HFFc6 (cell line): ENCODE measurements at regions not wholly inside any gene's neighbourhood (a gene's known extent, or its start where the extent isn't known, plus 50 kb on each side); places are given as distances from the start of the nearest gene placed in this dataset.

Experiments
- DNase-seq: peaks from one replicate; pipeline ENCODE4 v3.0.0-alpha.2; 2018
- H3K27ac Mint-ChIP-seq: 2 replicates; pipeline ENCODE4 v1.8.0; 2020; ENCODE audit warnings: mild to moderate bottlenecking, mixed read lengths
- H3K27me3 Mint-ChIP-seq: 2 replicates; pipeline ENCODE4 v1.8.0; 2021; ENCODE audit warnings: mild to moderate bottlenecking, moderate library complexity, mixed read lengths; ENCODE audit not compliant: insufficient read depth
- H3K36me3 Mint-ChIP-seq: 2 replicates; pipeline ENCODE4 v1.8.0; 2021; ENCODE audit warnings: low read depth, mixed read lengths
- H3K4me1 Mint-ChIP-seq: 2 replicates; pipeline ENCODE4 v1.8.0; 2020; ENCODE audit warnings: low read depth, mixed read lengths
- H3K4me3 Mint-ChIP-seq: 2 replicates; pipeline ENCODE4 v1.8.0; 2020; ENCODE audit warnings: mild to moderate bottlenecking, moderate library complexity, mixed read lengths
- H3K9me3 Mint-ChIP-seq: 2 replicates; pipeline ENCODE4 v1.8.0; 2020; ENCODE audit warnings: mild to moderate bottlenecking, mixed read lengths
- CTCF ChIP-seq: fragments of 200-600 bp; sonication (generic); IDR thresholded peaks from 2 replicates; pipeline ENCODE4 v1.5.0; 2021; ENCODE audit warnings: antibody characterized with exemption, mild to moderate bottlenecking

GRCh38 chr3:16067837-16068471 lies 106.5 kb upstream of the GALNT15 start:
- H3K36me3 Mint-ChIP-seq, result peaks cover 2% of the 10 kb centered on the region
- TF ChIP-seq CTCF, result peak; percentile 56
- no peaks in the 10 kb centered on the region for H3K9me3 Mint-ChIP-seq
- peak overlapping the region; percentile 100 for H3K27ac Mint-ChIP-seq
- H3K27me3 Mint-ChIP-seq, result no peaks in the 10 kb centered on the region; the same call in 1 of the 2 replicates
- peaks cover 95% of the 10 kb centered on the region for H3K4me1 Mint-ChIP-seq
- H3K4me3 Mint-ChIP-seq, result peak overlapping the region; percentile 84
- DNase-seq, result peak; percentile 97

- TF ChIP-seq CTCF, result no peak
Observed at GRCh38 chr3:16069149-16069922, 105.1 kb upstream of the GALNT15 start.

GRCh38 chr3:16070707-16071106 lies 103.8 kb upstream of the GALNT15 start:
- no peak for TF ChIP-seq CTCF
- no peak for DNase-seq
- Mint-ChIP-seq H3K36me3 (no peaks in the 10 kb centered on the region; the same call in 1 of the 2 replicates), H3K9me3 (no peaks in the 10 kb centered on the region), H3K27me3 (no peaks in the 10 kb centered on the region; the same call in 1 of the 2 replicates), H3K27ac (no peak overlapping the region), H3K4me3 (no peak overlapping the region), H3K4me1 (peaks cover 97% of the 10 kb centered on the region)

More at GRCh38 chr3:16069149-16069922, 105.1 kb upstream of the GALNT15 start:
- DNase-seq, result peak; percentile 82
- Mint-ChIP-seq H3K27ac (peak overlapping the region; percentile 100), H3K4me3 (peak overlapping the region; percentile 31), H3K36me3 (no peaks in the 10 kb centered on the region; the same call in 1 of the 2 replicates), H3K4me1 (peaks cover 97% of the 10 kb centered on the region), H3K27me3 (no peaks in the 10 kb centered on the region; the same call in 1 of the 2 replicates), H3K9me3 (no peaks in the 10 kb centered on the region)

- H3K9me3 Mint-ChIP-seq, result peaks cover under 1% of the 10 kb centered on the region
- no peaks in the 10 kb centered on the region; the same call in 1 of the 2 replicates for H3K36me3 Mint-ChIP-seq
- TF ChIP-seq CTCF, result no peak
- DNase-seq, result no peak
- peaks cover 92% of the 10 kb centered on the region for H3K4me1 Mint-ChIP-seq
- no peak overlapping the region for H3K4me3 Mint-ChIP-seq
- H3K27ac Mint-ChIP-seq, result no peak overlapping the region
- H3K27me3 Mint-ChIP-seq, result no peaks in the 10 kb centered on the region; the same call in 1 of the 2 replicates
Observed at GRCh38 chr3:16071206-16071605, 103.3 kb upstream of the GALNT15 start.

- peak overlapping the region; percentile 96 for H3K27ac Mint-ChIP-seq
- TF ChIP-seq CTCF, result no peak
- H3K36me3 Mint-ChIP-seq, result peaks cover 9% of the 10 kb centered on the region
- no peak overlapping the region for H3K4me3 Mint-ChIP-seq
- H3K27me3 Mint-ChIP-seq, result peaks cover 2% of the 10 kb centered on the region
- H3K4me1 Mint-ChIP-seq, result peaks cover 84% of the 10 kb centered on the region
- peaks cover 13% of the 10 kb centered on the region for H3K9me3 Mint-ChIP-seq
- DNase-seq, result peak; percentile 46
Observed at GRCh38 chr3:16072420-16073110, 101.9 kb upstream of the GALNT15 start.
